ENCODE measurements at regions not wholly inside any gene's neighbourhood (a gene's known extent, or its start where the extent isn't known, plus 50 kb on each side); places are given as distances from the start of the nearest gene placed in this dataset.

DNA sequence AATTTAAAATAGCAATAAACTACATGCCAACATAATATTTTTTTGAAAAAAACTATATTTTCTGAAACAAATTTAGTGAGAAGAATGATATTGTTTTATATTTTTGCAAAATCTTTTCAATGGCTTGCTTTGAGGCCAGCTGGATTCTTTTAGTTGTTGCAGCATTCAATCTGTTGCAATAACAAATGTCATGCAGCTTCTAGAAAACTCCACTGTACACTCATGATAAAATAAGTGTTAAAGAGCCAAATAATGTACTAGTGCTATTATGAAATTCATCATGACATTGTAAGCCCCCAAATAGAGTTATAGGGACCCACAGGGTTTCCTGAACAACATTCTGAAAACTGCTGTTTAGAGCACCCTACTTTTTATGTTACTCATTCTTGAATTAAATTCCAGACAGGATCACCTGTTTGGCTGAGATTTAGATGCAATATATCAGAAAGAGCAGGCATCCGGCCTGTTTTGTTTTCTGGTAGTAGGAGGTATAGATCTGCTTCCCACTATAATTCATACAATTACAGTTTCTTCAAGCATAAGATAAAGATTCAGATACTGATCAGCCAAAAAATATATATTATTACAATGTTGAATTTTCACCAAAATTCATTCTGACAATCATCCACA is 703.0 kb upstream of the ZNF385D start:
- no peak for TF ChIP-seq ELF1 (IDR thresholded peaks at IDR 0.05; ENCODE audit: borderline replicate concordance, low read depth)
- no peak for TF ChIP-seq CTCF (IDR thresholded peaks at IDR 0.05 in 2 of 3, conservative IDR thresholded peaks at IDR 0.05 in 1 of 3; ENCODE audit: borderline replicate concordance in 1 of 3, insufficient read depth in 1 of 3, low read depth in 2 of 3, low read length in 2 of 3)
- no peak for TF ChIP-seq MAX (IDR thresholded peaks at IDR 0.05)
- no peak for TF ChIP-seq RAD21 (IDR thresholded peaks at IDR 0.05; ENCODE audit: low read depth)
- no peak for TF ChIP-seq POLR2AphosphoS5 (IDR thresholded peaks at IDR 0.05; ENCODE audit: low read depth, low read length)
- no peak for TF ChIP-seq YY1 (IDR thresholded peaks at IDR 0.05; ENCODE audit: extremely low read depth, insufficient replicate concordance, low read depth, low read length)
- TF ChIP-seq FOSL1 (IDR thresholded peaks at IDR 0.05; ENCODE audit: low read depth): no peak
- no peak for TF ChIP-seq POLR2A (IDR thresholded peaks at IDR 0.05; ENCODE audit: borderline replicate concordance, extremely low read depth, insufficient read depth, insufficient read length)
- no peak for TF ChIP-seq CBX3 (IDR thresholded peaks at IDR 0.05; ENCODE audit: low read depth)
- TF ChIP-seq EZH2 (IDR thresholded peaks at IDR 0.05): no peak
- TF ChIP-seq, protein P1, sequence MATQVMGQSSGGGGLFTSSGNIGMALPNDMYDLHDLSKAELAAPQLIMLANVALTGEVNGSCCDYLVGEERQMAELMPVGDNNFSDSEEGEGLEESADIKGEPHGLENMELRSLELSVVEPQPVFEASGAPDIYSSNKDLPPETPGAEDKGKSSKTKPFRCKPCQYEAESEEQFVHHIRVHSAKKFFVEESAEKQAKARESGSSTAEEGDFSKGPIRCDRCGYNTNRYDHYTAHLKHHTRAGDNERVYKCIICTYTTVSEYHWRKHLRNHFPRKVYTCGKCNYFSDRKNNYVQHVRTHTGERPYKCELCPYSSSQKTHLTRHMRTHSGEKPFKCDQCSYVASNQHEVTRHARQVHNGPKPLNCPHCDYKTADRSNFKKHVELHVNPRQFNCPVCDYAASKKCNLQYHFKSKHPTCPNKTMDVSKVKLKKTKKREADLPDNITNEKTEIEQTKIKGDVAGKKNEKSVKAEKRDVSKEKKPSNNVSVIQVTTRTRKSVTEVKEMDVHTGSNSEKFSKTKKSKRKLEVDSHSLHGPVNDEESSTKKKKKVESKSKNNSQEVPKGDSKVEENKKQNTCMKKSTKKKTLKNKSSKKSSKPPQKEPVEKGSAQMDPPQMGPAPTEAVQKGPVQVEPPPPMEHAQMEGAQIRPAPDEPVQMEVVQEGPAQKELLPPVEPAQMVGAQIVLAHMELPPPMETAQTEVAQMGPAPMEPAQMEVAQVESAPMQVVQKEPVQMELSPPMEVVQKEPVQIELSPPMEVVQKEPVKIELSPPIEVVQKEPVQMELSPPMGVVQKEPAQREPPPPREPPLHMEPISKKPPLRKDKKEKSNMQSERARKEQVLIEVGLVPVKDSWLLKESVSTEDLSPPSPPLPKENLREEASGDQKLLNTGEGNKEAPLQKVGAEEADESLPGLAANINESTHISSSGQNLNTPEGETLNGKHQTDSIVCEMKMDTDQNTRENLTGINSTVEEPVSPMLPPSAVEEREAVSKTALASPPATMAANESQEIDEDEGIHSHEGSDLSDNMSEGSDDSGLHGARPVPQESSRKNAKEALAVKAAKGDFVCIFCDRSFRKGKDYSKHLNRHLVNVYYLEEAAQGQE (IDR thresholded peaks at IDR 0.05; ENCODE audit: low read depth): no peak
